ENCODE measurements at regions not wholly inside any gene's neighbourhood (a gene's known extent, or its start where the extent isn't known, plus 50 kb on each side); places are given as distances from the start of the nearest gene placed in this dataset.

- TF ChIP-seq, protein P1, sequence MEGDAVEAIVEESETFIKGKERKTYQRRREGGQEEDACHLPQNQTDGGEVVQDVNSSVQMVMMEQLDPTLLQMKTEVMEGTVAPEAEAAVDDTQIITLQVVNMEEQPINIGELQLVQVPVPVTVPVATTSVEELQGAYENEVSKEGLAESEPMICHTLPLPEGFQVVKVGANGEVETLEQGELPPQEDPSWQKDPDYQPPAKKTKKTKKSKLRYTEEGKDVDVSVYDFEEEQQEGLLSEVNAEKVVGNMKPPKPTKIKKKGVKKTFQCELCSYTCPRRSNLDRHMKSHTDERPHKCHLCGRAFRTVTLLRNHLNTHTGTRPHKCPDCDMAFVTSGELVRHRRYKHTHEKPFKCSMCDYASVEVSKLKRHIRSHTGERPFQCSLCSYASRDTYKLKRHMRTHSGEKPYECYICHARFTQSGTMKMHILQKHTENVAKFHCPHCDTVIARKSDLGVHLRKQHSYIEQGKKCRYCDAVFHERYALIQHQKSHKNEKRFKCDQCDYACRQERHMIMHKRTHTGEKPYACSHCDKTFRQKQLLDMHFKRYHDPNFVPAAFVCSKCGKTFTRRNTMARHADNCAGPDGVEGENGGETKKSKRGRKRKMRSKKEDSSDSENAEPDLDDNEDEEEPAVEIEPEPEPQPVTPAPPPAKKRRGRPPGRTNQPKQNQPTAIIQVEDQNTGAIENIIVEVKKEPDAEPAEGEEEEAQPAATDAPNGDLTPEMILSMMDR (IDR thresholded peaks at IDR 0.05): no peak
- TF ChIP-seq POLR2AphosphoS5 (IDR thresholded peaks at IDR 0.05) (no peak), POLR2A (IDR thresholded peaks at IDR 0.05) (no peak)
Observed at GRCh38 chr10:61010863-61011262, 66.9 kb upstream of the RHOBTB1 start.
